C4-2B (cell line): ENCODE measurements at regions not wholly inside any gene's neighbourhood (a gene's known extent, or its start where the extent isn't known, plus 50 kb on each side); places are given as distances from the start of the nearest gene placed in this dataset.

Experiments
- CTCF ChIP-seq: fragments of 450-650 bp; conservative IDR thresholded peaks from 2 replicates; pipeline ENCODE4 v1.5.1; 2017; ENCODE audit warnings: mild to moderate bottlenecking
- ZFX ChIP-seq: fragments of 450-650 bp; IDR thresholded peaks from 2 replicates; pipeline ENCODE4 v1.6.1; 2017

GRCh38 chr22:48445113-48445827, 1382.4 kb downstream of the BRD1 start:
- TF ChIP-seq CTCF: no peak
- no peak for TF ChIP-seq ZFX
